Left lung (tissue), 4 donors: ENCODE measurements at regions not wholly inside any gene's neighbourhood (a gene's known extent, or its start where the extent isn't known, plus 50 kb on each side); places are given as distances from the start of the nearest gene placed in this dataset.

ENCODE experiments used
- ATAC-seq: fragments of 200-7000 bp; cut with Tn5 transposase; one replicate; pipeline ENCODE4 v1.9.1; 2020; ENCODE audit warnings: moderate library complexity
- DNase-seq, 4 donors: peaks; one replicate each; pipeline ENCODE4 v3.0.0-alpha.2; 2013 to 2020
- H3K27ac ChIP-seq, 2 donors: fragments of 200-600 bp; sonication (generic) in 1 of 2; one replicate each; pipeline versions ENCODE4 v1.5.0 to v1.8.0; 2020 to 2021
- H3K27me3 ChIP-seq, 2 donors: fragments of 200-600 bp; sonication (generic) in 1 of 2; one replicate each; pipeline versions ENCODE4 v1.5.0 to v1.8.0; 2020 to 2021
- H3K36me3 ChIP-seq, 2 donors: fragments of 200-600 bp; sonication (generic) in 1 of 2; one replicate each; pipeline versions ENCODE4 v1.5.0 to v1.8.0; 2020 to 2021
- H3K4me1 ChIP-seq, 2 donors: fragments of 200-600 bp; one replicate each; pipeline ENCODE4 v1.8.0; 2021
- H3K4me3 ChIP-seq, 2 donors: fragments of 200-600 bp; sonication (generic) in 1 of 2; one replicate each; pipeline versions ENCODE4 v1.5.0 to v1.8.0; 2020 to 2021; ENCODE audit warnings: mild to moderate bottlenecking in 1 of 2
- H3K9me3 ChIP-seq, 2 donors: fragments of 200-600 bp; sonication (generic) in 1 of 2; one replicate each; pipeline versions ENCODE4 v1.5.0 to v1.8.0; 2020 to 2021
- CTCF ChIP-seq, 2 donors: fragments of 200-600 bp; sonication (generic) in 1 of 2; IDR thresholded peaks; one replicate each; pipeline versions ENCODE4 v1.5.0 to v1.8.0; 2021; ENCODE audit warnings: antibody characterized with exemption in 2 of 2
- intact Hi-C, 2 donors: fragments of 100-400 bp; cut with DNase I; formaldehyde crosslinking; loops; one replicate each; pipeline versions ENCODE4 v1.11.2 to v1.14.2; 2022
- donor health status: DM: no; HTN: yes; CAD: no.
- donor health status: DM: no; HTN: no; CAD: no.

- Histone ChIP-seq H3K4me1 (no peaks in the 10 kb centered on the region), H3K27me3 (no peaks in the 10 kb centered on the region), H3K4me3 (no peak overlapping the region), H3K36me3 (no peaks in the 10 kb centered on the region), H3K9me3 (no peaks in the 10 kb centered on the region), H3K27ac (no peak overlapping the region)
- no peak for TF ChIP-seq CTCF (IDR thresholded peaks at IDR 0.05)
- no peak for ATAC-seq
- no peak for DNase-seq
- intact Hi-C loops, result no loop called here
Observed at GRCh38 chr3:24607281-24607680, 112.6 kb upstream of the THRB start.

- no peak for ATAC-seq
- H3K4me3 ChIP-seq, result no peak overlapping the region
- no peaks in the 10 kb centered on the region for H3K9me3 ChIP-seq
- H3K27ac ChIP-seq, result no peak overlapping the region
- no peak for DNase-seq
- H3K4me1 ChIP-seq, result no peaks in the 10 kb centered on the region
- intact Hi-C loops, result no loop called here
- no peaks in the 10 kb centered on the region for H3K27me3 ChIP-seq
- no peak for TF ChIP-seq CTCF (IDR thresholded peaks at IDR 0.05)
- no peaks in the 10 kb centered on the region for H3K36me3 ChIP-seq
Observed at GRCh38 chr3:24608701-24609390, 114.2 kb upstream of the THRB start.

- TF ChIP-seq CTCF (IDR thresholded peaks at IDR 0.05), result no peak
- Histone ChIP-seq H3K4me3 (no peak overlapping the region), H3K36me3 (no peaks in the 10 kb centered on the region), H3K27ac (no peak overlapping the region), H3K4me1 (no peaks in the 10 kb centered on the region), H3K27me3 (no peaks in the 10 kb centered on the region), H3K9me3 (no peaks in the 10 kb centered on the region)
- DNase-seq (no peak), ATAC-seq (no peak)
- intact Hi-C loops, result no loop called here
Observed at GRCh38 chr3:24614359-24614758, 119.7 kb upstream of the THRB start.

GRCh38 chr3:24615177-24615576 is 120.5 kb upstream of the THRB start:
- Histone ChIP-seq H3K4me3 (no peak overlapping the region), H3K27me3 (no peaks in the 10 kb centered on the region), H3K9me3 (no peaks in the 10 kb centered on the region), H3K4me1 (no peaks in the 10 kb centered on the region), H3K36me3 (no peaks in the 10 kb centered on the region), H3K27ac (no peak overlapping the region)
- no peak for ATAC-seq
- no peak for DNase-seq
- intact Hi-C loops, result no loop called here
- TF ChIP-seq CTCF (IDR thresholded peaks at IDR 0.05), result no peak

- Histone ChIP-seq H3K27ac (no peak overlapping the region), H3K4me1 (no peaks in the 10 kb centered on the region), H3K4me3 (no peak overlapping the region), H3K9me3 (no peaks in the 10 kb centered on the region), H3K36me3 (no peaks in the 10 kb centered on the region), H3K27me3 (no peaks in the 10 kb centered on the region)
- no peak for TF ChIP-seq CTCF (IDR thresholded peaks at IDR 0.05)
- ATAC-seq (no peak), DNase-seq (no peak)
- intact Hi-C loops, result no loop called here
Observed at GRCh38 chr3:24616110-24616829, 121.6 kb upstream of the THRB start.
